C4-2B (cell line): ENCODE measurements at regions not wholly inside any gene's neighbourhood (a gene's known extent, or its start where the extent isn't known, plus 50 kb on each side); places are given as distances from the start of the nearest gene placed in this dataset.

ENCODE experiments used
- CTCF ChIP-seq: fragments of 450-650 bp; conservative IDR thresholded peaks from 2 replicates; pipeline ENCODE4 v1.5.1; 2017; ENCODE audit warnings: mild to moderate bottlenecking
- ZFX ChIP-seq: fragments of 450-650 bp; IDR thresholded peaks from 2 replicates; pipeline ENCODE4 v1.6.1; 2017

- TF ChIP-seq CTCF = no peak
- no peak for TF ChIP-seq ZFX
Measured at GRCh38 chr11:119519796-119520195, 96.8 kb upstream of the THY1 start.
